ENCODE measurements at regions not wholly inside any gene's neighbourhood (a gene's known extent, or its start where the extent isn't known, plus 50 kb on each side); places are given as distances from the start of the nearest gene placed in this dataset.
A peak's percentile ranks its signal among the peaks of the same experiment; 100 is the strongest.
"Not testable (repeated sequence)": the region's sequence is repeated elsewhere in the genome, so short reads cannot be mapped to it uniquely, and the experiment has no call there.

GRCh38 chr4:164215113-164215741 lies 538.7 kb upstream of the SMIM31 start:
- no peak for DNase-seq (ENCODE audit: low read depth, low spot score)
- no peak overlapping the region for H3K4me3 ChIP-seq (ENCODE audit: low read length)

DNA sequence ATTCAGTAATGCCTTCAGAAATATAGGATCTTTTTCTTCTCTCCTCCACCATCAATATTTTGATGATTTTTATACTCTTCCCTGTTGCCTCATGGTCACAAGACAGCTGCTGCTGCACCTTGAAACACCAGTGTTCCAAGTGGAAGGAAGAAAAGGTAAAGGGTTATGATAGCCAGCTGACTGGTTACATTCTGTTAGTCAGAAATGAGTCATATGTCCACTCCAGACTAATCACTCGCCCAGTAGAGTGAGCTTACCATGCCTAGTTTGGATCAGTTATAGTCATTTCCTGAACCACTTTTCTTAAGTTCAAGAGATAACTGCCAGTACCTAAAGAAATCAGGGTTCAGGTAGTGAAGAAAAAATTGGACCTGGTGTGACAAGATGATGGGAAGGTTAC lies 532.3 kb upstream of the SMIM31 start:
- H3K4me3 ChIP-seq (ENCODE audit: low read length) = no peak overlapping the region
- DNase-seq (ENCODE audit: low read depth, low spot score) = no peak

DNA sequence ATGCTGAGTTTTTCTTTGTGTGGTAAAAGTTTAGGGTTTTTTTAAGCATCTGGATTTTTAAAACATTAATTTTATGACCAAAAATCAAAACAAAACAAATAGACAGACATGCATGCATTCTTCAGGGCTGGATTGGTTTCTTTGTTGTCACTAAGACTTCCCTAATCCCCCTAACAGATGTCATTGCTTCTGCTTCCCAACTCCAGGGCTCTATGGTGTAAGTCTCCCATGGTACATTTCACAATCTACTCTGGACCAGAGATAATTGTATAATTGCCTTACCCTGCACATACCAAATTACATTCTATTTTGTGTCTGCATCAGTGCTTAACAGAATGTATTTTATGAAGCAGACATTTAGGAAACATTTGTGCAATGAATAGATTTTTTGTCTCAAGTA lies 529.1 kb upstream of the SMIM31 start:
- H3K4me3 ChIP-seq (ENCODE audit: low read length) = no peak overlapping the region
- DNase-seq (ENCODE audit: low read depth, low spot score) = no peak

GRCh38 chr4:164229255-164229654 lies 524.7 kb upstream of the SMIM31 start:
- H3K4me3 ChIP-seq (ENCODE audit: low read length) = no peak overlapping the region
- DNase-seq (ENCODE audit: low read depth, low spot score) = no peak

- DNase-seq (ENCODE audit: low read depth, low spot score) = no peak
- no peak overlapping the region for H3K4me3 ChIP-seq (ENCODE audit: low read length)
Measured at GRCh38 chr4:164239433-164239832, 514.5 kb upstream of the SMIM31 start.

DNA sequence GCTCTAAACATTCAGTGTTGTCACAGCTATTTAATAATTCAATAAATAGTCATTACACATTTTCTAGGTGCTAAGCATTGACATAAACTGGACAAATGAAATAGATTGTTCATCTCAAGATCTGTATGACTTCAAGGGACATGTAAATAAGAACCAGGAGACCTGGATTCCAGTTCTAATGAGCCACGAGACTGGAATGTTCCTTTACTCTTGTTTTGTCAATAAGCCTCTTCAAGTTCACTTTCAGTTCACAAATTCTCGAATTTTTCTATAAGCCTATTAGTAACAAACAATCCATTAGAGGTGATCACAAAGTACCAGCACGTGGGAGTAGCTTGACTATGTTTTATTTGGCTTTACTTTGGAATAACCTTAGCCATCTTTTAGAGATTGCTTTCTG lies 514.0 kb upstream of the SMIM31 start:
- no peak for DNase-seq (ENCODE audit: low read depth, low spot score)
- no peak overlapping the region for H3K4me3 ChIP-seq (ENCODE audit: low read length)

- no peak overlapping the region for H3K4me3 ChIP-seq (ENCODE audit: low read length)
- no peak for DNase-seq (ENCODE audit: low read depth, low spot score)
Measured at GRCh38 chr4:164251257-164251656, 502.7 kb upstream of the SMIM31 start.

GRCh38 chr4:164252286-164252685 lies 501.6 kb upstream of the SMIM31 start:
- no peak for DNase-seq (ENCODE audit: low read depth, low spot score)
- H3K4me3 ChIP-seq (ENCODE audit: low read length) = no peak overlapping the region

GRCh38 chr4:164261831-164262230 lies 492.1 kb upstream of the SMIM31 start:
- no peak overlapping the region for H3K4me3 ChIP-seq (ENCODE audit: low read length)
- DNase-seq (ENCODE audit: low read depth, low spot score) = no peak

GRCh38 chr4:164262508-164262907 lies 491.4 kb upstream of the SMIM31 start:
- DNase-seq (ENCODE audit: low read depth, low spot score); H3K4me3 ChIP-seq (ENCODE audit: low read length): not testable (repeated sequence)

GRCh38 chr4:164277414-164277813 lies 476.5 kb upstream of the SMIM31 start:
- H3K4me3 ChIP-seq (ENCODE audit: low read length); DNase-seq (ENCODE audit: low read depth, low spot score): not testable (repeated sequence)

GRCh38 chr4:164287173-164287572 lies 466.8 kb upstream of the SMIM31 start:
- no peak for DNase-seq (ENCODE audit: low read depth, low spot score)
- no peak overlapping the region for H3K4me3 ChIP-seq (ENCODE audit: low read length)

GRCh38 chr4:164288578-164288977 lies 465.4 kb upstream of the SMIM31 start:
- H3K4me3 ChIP-seq (ENCODE audit: low read length) = no peak overlapping the region
- no peak for DNase-seq (ENCODE audit: low read depth, low spot score)

GRCh38 chr4:164293203-164293602 lies 460.7 kb upstream of the SMIM31 start:
- DNase-seq (ENCODE audit: low read depth, low spot score) = peak; percentile 10
- no peak overlapping the region for H3K4me3 ChIP-seq (ENCODE audit: low read length)

DNA sequence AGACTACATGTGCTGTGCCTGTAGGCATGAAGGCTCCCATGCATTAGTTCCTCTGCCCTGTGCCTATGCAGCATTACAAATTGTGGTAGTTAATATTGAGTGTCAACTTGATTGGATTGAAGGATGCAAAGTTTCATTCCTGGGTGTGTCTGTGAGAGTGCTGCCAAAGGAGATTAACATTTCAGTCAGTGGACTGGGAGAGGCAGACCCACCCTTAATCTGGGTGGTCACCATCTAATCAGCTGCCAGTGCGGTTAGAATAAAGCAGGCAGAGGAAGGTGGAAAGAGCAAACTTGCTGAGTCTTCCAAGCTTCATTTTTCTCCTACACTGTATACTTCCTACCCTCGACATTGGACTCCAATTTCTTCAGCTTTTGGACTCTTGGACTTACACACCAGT lies 460.2 kb upstream of the SMIM31 start:
- no peak for DNase-seq (ENCODE audit: low read depth, low spot score)
- no peak overlapping the region for H3K4me3 ChIP-seq (ENCODE audit: low read length)

GRCh38 chr4:164301430-164301829 lies 452.5 kb upstream of the SMIM31 start:
- DNase-seq (ENCODE audit: low read depth, low spot score) = no peak
- H3K4me3 ChIP-seq (ENCODE audit: low read length) = no peak overlapping the region

DNA sequence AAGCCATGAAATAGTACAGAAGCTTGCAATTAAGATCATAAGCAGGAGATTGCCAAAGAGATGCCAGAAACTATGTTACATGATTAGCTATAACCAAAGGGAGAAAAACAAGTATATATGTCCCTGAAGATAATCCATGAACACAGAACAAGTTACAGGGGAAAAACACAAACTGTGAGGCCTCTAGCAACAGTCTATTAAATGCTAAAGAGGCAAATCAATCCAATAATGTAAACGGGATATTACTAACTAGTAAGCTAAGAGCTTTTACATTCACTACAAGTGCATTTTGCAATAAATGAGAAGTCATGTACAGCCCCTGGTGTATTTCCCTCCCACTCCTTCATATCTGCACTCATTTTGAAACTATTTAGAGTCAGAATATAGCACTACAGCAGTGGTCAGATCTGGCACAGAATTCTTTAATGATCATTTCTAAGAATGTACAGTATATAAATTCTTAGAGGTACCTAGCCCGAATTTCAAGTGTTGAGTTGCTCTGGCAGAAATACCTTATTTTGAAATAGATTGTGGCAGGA lies 449.8 kb upstream of the SMIM31 start:
- no peak overlapping the region for H3K4me3 ChIP-seq (ENCODE audit: low read length)
- DNase-seq (ENCODE audit: low read depth, low spot score) = no peak

DNA sequence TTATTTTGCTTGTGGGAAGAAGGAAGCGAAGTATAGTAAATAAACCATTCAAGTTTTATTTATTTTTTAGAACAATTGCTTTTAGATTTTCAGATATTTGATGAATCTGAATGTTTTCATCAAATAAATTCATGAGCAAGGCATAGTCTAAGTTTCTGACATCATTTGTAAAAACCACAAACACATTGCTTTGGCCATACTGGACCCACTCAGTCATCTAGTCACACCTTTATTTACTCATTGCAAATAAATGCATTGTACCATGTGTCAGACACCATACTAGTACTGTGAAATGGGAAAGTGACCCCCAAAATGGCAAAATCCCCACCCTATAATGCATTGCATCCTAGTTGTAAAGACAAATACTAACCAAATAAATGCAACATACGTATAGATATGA lies 449.1 kb upstream of the SMIM31 start:
- DNase-seq (ENCODE audit: low read depth, low spot score) = no peak
- no peak overlapping the region for H3K4me3 ChIP-seq (ENCODE audit: low read length)

DNA sequence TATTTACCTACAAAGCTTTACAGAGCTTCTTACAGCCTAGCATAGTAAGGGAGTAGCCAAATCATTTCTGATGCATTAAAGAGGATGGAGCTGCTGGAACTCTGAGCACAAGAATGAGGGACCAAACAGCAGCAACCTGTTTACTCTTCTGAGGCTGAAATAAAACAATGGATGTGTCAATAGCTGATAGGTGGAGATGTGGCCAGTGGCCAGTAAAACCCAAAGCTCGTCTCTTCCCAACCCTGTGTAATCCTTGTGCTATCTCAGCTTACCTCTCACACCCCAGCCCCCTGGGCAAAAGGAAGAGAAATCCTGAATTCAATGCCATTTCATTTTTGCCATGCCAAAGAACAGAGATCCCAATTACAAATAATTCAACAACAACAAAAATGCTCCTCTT lies 446.7 kb upstream of the SMIM31 start:
- no peak for DNase-seq (ENCODE audit: low read depth, low spot score)
- H3K4me3 ChIP-seq (ENCODE audit: low read length) = no peak overlapping the region

- no peak for DNase-seq (ENCODE audit: low read depth, low spot score)
- H3K4me3 ChIP-seq (ENCODE audit: low read length) = no peak overlapping the region
Measured at GRCh38 chr4:164312671-164313070, 441.3 kb upstream of the SMIM31 start.

DNA sequence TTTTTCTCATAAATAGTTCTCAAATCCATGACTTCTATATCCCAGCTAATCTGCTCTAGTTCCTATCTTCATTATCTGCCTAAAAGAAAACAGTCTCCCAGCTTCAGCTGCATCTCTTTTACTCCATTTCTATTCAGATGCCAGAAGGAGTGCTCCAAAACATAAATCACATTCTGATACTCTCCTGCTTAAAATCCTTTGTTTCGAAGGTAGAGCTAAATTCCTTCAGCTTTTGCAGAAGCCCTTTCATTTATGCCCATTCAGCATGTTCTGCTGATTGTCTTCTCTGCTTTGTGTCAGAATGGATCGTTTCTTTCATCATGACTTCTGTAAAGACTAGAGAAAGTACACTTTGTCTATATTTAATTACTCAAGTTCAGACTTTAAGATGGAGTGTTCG lies 440.1 kb upstream of the SMIM31 start:
- no peak overlapping the region for H3K4me3 ChIP-seq (ENCODE audit: low read length)
- DNase-seq (ENCODE audit: low read depth, low spot score) = no peak
